Hepatocyte (in vitro differentiated cells): ENCODE measurements at regions not wholly inside any gene's neighbourhood (a gene's known extent, or its start where the extent isn't known, plus 50 kb on each side); places are given as distances from the start of the nearest gene placed in this dataset.

Experiments
- EZH2 ChIP-seq: fragments of 200-600 bp; sonication (generic); IDR thresholded peaks from 2 replicates; pipeline ENCODE4 v1.6.1; 2016; ENCODE audit warnings: antibody characterized with exemption, mild to moderate bottlenecking, borderline replicate concordance
- EZH2phosphoT487 ChIP-seq: fragments of 200-600 bp; sonication (generic); IDR thresholded peaks from one replicate; pipeline ENCODE4 v1.6.1; 2018; ENCODE audit warnings: antibody characterized with exemption, mild to moderate bottlenecking, low read depth, moderate library complexity; ENCODE audit not compliant: unreplicated experiment, severe bottlenecking

- TF ChIP-seq EZH2phosphoT487, result no peak
- no peak for TF ChIP-seq EZH2
These were observed 383.4 kb upstream of the MEIS2 start for GRCh38 chr15:37483779-37484178.
